ENCODE measurements at regions not wholly inside any gene's neighbourhood (a gene's known extent, or its start where the extent isn't known, plus 50 kb on each side); places are given as distances from the start of the nearest gene placed in this dataset.

DNA sequence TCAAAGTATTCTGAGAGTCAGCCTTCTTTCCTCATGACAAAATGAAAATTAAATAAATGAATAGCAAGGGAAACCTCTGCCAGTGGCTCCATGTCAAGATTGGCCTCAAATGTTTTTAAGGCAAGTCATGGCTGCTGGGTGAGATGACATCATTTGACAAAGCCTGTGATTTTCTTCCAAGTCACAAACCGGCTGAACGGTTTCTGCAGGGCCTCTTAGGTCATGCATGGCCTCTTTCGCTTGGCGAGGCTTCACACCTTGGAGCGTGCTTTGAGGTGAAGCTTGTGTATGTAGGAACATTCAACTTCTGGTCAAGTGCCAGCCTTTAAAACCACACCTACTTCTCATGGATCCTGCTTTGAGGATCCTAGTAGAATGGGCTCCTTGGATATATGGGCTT is 161.0 kb upstream of the ZNF618 start:
- no peak overlapping the region for H3K9ac ChIP-seq (ENCODE audit: low read length)
- no peaks in the 10 kb centered on the region for H3K9me2 ChIP-seq (ENCODE audit: insufficient read depth, low read length)
- H3K36me3 ChIP-seq (ENCODE audit: insufficient read depth, low read length), result no peaks in the 10 kb centered on the region
- TF ChIP-seq EZH2 (IDR thresholded peaks at IDR 0.05; ENCODE audit: borderline replicate concordance, insufficient read depth, low read length, poor library complexity, severe bottlenecking) (no peak), POLR2AphosphoS5 (IDR thresholded peaks at IDR 0.05) (no peak), TAF1 (IDR thresholded peaks at IDR 0.05; ENCODE audit: low read depth) (no peak)
- TF ChIP-seq, protein P1, sequence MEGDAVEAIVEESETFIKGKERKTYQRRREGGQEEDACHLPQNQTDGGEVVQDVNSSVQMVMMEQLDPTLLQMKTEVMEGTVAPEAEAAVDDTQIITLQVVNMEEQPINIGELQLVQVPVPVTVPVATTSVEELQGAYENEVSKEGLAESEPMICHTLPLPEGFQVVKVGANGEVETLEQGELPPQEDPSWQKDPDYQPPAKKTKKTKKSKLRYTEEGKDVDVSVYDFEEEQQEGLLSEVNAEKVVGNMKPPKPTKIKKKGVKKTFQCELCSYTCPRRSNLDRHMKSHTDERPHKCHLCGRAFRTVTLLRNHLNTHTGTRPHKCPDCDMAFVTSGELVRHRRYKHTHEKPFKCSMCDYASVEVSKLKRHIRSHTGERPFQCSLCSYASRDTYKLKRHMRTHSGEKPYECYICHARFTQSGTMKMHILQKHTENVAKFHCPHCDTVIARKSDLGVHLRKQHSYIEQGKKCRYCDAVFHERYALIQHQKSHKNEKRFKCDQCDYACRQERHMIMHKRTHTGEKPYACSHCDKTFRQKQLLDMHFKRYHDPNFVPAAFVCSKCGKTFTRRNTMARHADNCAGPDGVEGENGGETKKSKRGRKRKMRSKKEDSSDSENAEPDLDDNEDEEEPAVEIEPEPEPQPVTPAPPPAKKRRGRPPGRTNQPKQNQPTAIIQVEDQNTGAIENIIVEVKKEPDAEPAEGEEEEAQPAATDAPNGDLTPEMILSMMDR (IDR thresholded peaks at IDR 0.05; ENCODE audit: poor library complexity, severe bottlenecking), result no peak
- H4K20me1 ChIP-seq (ENCODE audit: insufficient read depth), result no peaks in the 10 kb centered on the region
- no peaks in the 10 kb centered on the region for H3F3A ChIP-seq (ENCODE audit: insufficient read depth, low read length, poor library complexity, severe bottlenecking)
- H3K4me2 ChIP-seq (ENCODE audit: low read length), result no peak overlapping the region
- no peak overlapping the region for H3K27ac ChIP-seq (ENCODE audit: low read length)
- no peaks in the 10 kb centered on the region for H3K27me3 ChIP-seq (ENCODE audit: insufficient read depth, low read depth, low read length)
- peaks cover 4% of the 10 kb centered on the region for H3K9me3 ChIP-seq (ENCODE audit: low read length)
- H3K4me3 ChIP-seq (ENCODE audit: low read length), result no peak overlapping the region
- no peak overlapping the region for H2AFZ ChIP-seq (ENCODE audit: low read depth, low read length)
- no peaks in the 10 kb centered on the region for H3K79me2 ChIP-seq (replicated peaks; ENCODE audit: insufficient read depth, low read length)

- H3K79me2 ChIP-seq (replicated peaks; ENCODE audit: insufficient read depth, low read length), result no peaks in the 10 kb centered on the region
- H3K27me3 ChIP-seq (ENCODE audit: insufficient read depth, low read depth, low read length), result no peaks in the 10 kb centered on the region
- H3K9me2 ChIP-seq (ENCODE audit: insufficient read depth, low read length), result no peaks in the 10 kb centered on the region
- no peak overlapping the region for H2AFZ ChIP-seq (ENCODE audit: low read depth, low read length)
- H3K36me3 ChIP-seq (ENCODE audit: insufficient read depth, low read length), result no peaks in the 10 kb centered on the region
- H3K9ac ChIP-seq (ENCODE audit: low read length), result no peak overlapping the region
- no peaks in the 10 kb centered on the region for H3F3A ChIP-seq (ENCODE audit: insufficient read depth, low read length, poor library complexity, severe bottlenecking)
- TF ChIP-seq EZH2 (IDR thresholded peaks at IDR 0.05; ENCODE audit: borderline replicate concordance, insufficient read depth, low read length, poor library complexity, severe bottlenecking), result no peak
- no peak for TF ChIP-seq MXI1 (conservative IDR thresholded peaks at IDR 0.05; ENCODE audit: poor library complexity, severe bottlenecking)
- TF ChIP-seq POLR2AphosphoS5 (IDR thresholded peaks at IDR 0.05), result no peak
- TF ChIP-seq RAD21 (conservative IDR thresholded peaks at IDR 0.05), result no peak
- TF ChIP-seq SMC3 (conservative IDR thresholded peaks at IDR 0.05; ENCODE audit: poor library complexity), result no peak
- no peak for TF ChIP-seq EP300 (conservative IDR thresholded peaks at IDR 0.05; ENCODE audit: poor library complexity, severe bottlenecking)
- no peak for TF ChIP-seq REST (IDR thresholded peaks at IDR 0.05; ENCODE audit: borderline replicate concordance)
- TF ChIP-seq, protein P1 (IDR thresholded peaks at IDR 0.05; ENCODE audit: poor library complexity, severe bottlenecking), result no peak
- no peak for TF ChIP-seq TAF1 (IDR thresholded peaks at IDR 0.05; ENCODE audit: low read depth)
- H3K4me3 ChIP-seq (ENCODE audit: low read length), result no peak overlapping the region
- H3K4me2 ChIP-seq (ENCODE audit: low read length), result no peak overlapping the region
- peaks cover 4% of the 10 kb centered on the region for H3K9me3 ChIP-seq (ENCODE audit: low read length)
- no peak overlapping the region for H3K27ac ChIP-seq (ENCODE audit: low read length)
- H4K20me1 ChIP-seq (ENCODE audit: insufficient read depth), result no peaks in the 10 kb centered on the region
Observed at GRCh38 chr9:113719919-113720318, 156.2 kb upstream of the ZNF618 start.

All from neural cell (in vitro differentiated cells).